GM12864 (cell line): ENCODE measurements at regions not wholly inside any gene's neighbourhood (a gene's known extent, or its start where the extent isn't known, plus 50 kb on each side); places are given as distances from the start of the nearest gene placed in this dataset.

Experiments
- DNase-seq: peaks from one replicate; pipeline ENCODE4 v3.0.0-alpha.2; 2011; ENCODE audit warnings: low read depth
- H3K4me3 ChIP-seq: 2 replicates; pipeline ENCODE4 v1.5.1; 2011; ENCODE audit warnings: mild to moderate bottlenecking, low read depth, low read length, control low read depth
- CTCF ChIP-seq: IDR thresholded peaks from 2 replicates; pipeline ENCODE4 v1.5.1; 2011; ENCODE audit warnings: low read depth, mild to moderate bottlenecking, moderate library complexity, low read length, control low read depth, inconsistent platforms; ENCODE audit errors: missing control alignments

- TF ChIP-seq CTCF: no peak
- no peak for DNase-seq
- no peak overlapping the region for H3K4me3 ChIP-seq
Measured at GRCh38 chr4:151459375-151459774, 50.4 kb downstream of the FHIP1A start.

GRCh38 chr4:151460434-151460833 lies 51.5 kb downstream of the FHIP1A start:
- DNase-seq: no peak
- H3K4me3 ChIP-seq: no peak overlapping the region

GRCh38 chr4:151462554-151462953 lies 53.6 kb downstream of the FHIP1A start:
- H3K4me3 ChIP-seq: no peak overlapping the region
- DNase-seq: no peak
- no peak for TF ChIP-seq CTCF

More at GRCh38 chr4:151460434-151460833, 51.5 kb downstream of the FHIP1A start:
- TF ChIP-seq CTCF: no peak

- DNase-seq: no peak
- no peak for TF ChIP-seq CTCF
- H3K4me3 ChIP-seq: no peak overlapping the region
Measured at GRCh38 chr4:151468715-151469696, 60.0 kb downstream of the FHIP1A start.

GRCh38 chr4:151469970-151470369 lies 61.0 kb downstream of the FHIP1A start:
- no peak for TF ChIP-seq CTCF
- no peak for DNase-seq
- no peak overlapping the region for H3K4me3 ChIP-seq

GRCh38 chr4:151471728-151472127 lies 62.8 kb downstream of the FHIP1A start:
- H3K4me3 ChIP-seq: no peak overlapping the region
- DNase-seq: no peak
- TF ChIP-seq CTCF: no peak
